Endometrium (tissue), 2 donors: ENCODE measurements at regions not wholly inside any gene's neighbourhood (a gene's known extent, or its start where the extent isn't known, plus 50 kb on each side); places are given as distances from the start of the nearest gene placed in this dataset.
"Not testable (repeated sequence)": the region's sequence is repeated elsewhere in the genome, so short reads cannot be mapped to it uniquely, and the experiment has no call there.

ENCODE experiments used
- FAIRE-seq: peaks from 2 replicates; lab custom pipeline; 2012; peaks lifted over from hg19 to GRCh38; lab: Jason Lieb, UNC
- donor health status: control.
- donor health status: control.

GRCh38 chr2:40043641-40044040 is 264.6 kb upstream of the THUMPD2 start:
- no peak for FAIRE-seq

- no peak for FAIRE-seq
These were observed 264.1 kb upstream of the THUMPD2 start for GRCh38 chr2:40043191-40043590.

- peak; percentile 55 for FAIRE-seq
These were observed 262.6 kb upstream of the THUMPD2 start for GRCh38 chr2:40041422-40042382.

DNA sequence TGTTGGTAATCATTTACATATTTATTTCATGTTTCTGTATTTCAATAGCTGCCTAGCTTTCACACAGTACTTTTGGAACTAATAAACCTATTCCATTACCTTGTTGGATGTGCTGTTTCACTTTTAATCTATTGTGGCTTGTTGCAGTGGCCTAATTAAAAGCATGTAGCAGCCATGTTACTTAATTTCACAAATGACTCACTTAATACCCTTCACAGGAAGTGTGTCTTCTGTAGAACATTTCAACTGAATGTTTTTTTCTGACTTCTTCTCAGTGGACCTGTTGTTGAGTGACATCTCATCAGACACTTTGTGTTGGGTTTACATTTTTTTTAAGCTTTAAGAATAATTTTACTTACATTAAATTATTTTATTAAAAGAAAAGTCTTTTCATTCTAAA is 260.5 kb upstream of the THUMPD2 start:
- no peak for FAIRE-seq

DNA sequence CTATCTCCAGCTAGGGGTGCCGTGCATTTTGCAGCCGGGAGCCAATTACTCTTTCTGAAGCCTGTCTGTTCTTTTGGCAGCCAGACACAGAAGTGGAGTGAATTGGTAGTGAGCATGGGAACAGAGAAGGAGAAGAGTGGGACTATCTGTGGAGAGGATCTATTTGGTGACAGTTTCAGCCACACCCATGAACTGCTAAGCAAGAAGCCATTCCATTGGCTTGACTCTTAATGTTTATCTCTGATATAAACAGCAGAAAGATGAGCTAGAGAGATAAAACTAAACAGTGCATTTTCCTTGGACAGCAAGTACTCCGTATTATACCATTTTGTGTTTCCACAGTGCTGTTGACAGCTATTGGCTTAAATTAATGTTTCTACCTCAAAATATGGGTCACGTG is 259.6 kb upstream of the THUMPD2 start:
- FAIRE-seq: no peak

- no peak for FAIRE-seq
These were observed 258.2 kb upstream of the THUMPD2 start for GRCh38 chr2:40037303-40037702.

DNA sequence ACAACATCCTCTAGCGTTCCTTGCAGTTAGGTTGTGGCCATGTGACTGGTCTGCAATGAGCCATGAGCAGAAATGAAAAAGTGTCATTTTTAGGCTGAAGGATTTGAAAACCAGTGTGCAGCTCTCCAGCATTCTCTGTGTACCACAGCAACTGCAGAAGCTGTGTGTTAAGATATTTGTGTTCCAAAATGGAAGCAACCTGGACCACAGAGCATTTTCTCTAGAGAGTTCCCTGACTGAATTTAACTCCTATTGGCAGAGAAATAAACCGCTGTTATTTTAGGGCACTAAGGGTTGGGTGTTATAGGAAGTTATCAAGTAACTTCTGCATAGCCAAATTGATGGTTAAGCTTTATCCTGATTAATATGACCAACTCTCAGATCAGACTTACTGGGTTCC is 257.2 kb upstream of the THUMPD2 start:
- no peak for FAIRE-seq

DNA sequence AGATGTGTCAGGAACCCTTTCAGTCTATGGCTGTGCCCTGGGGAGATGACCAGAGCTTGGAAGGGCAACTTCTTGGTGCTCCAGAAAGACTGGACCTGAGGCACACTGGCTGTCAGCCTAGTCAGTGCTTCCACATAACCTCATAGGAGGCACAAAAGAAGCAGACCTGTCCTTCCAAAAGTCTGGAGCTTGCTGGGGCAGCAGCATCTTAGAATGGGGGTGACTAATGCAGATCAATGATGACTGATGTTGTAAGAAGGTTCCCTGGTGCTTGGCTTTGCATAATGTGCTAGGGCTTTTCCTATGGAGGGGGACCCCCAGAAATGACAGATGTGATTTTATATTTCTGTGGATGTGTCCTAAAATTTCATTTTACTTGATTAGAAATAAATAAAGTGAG is 255.7 kb upstream of the THUMPD2 start:
- no peak for FAIRE-seq

- no peak for FAIRE-seq
These were observed 255.1 kb upstream of the THUMPD2 start for GRCh38 chr2:40034198-40034597.

- no peak for FAIRE-seq
These were observed 254.7 kb upstream of the THUMPD2 start for GRCh38 chr2:40033781-40034180.

GRCh38 chr2:40032650-40033319 is 253.7 kb upstream of the THUMPD2 start:
- FAIRE-seq: no peak

GRCh38 chr2:40030456-40030975 is 251.5 kb upstream of the THUMPD2 start:
- no peak for FAIRE-seq

GRCh38 chr2:40028792-40029488 is 249.9 kb upstream of the THUMPD2 start:
- no peak for FAIRE-seq

- no peak for FAIRE-seq
These were observed 248.9 kb upstream of the THUMPD2 start for GRCh38 chr2:40027968-40028367.

DNA sequence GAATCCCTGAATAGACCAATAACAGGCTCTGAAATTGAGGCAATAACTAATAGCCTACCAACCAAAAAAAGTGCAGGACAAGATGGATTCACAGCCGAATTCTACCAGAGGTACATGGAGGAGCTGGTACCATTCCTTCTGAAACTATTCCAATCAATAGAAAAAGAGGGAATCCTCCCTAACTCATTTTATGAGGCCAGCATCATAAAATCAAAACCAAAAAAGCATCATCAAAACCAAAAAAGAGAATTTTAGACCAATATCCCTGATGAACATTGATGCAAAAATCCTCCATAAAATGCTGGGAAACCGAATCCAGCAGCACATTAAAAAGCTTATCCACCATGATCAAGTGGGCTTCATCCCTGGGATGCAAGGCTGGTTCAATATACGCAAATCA is 246.2 kb upstream of the THUMPD2 start:
- not testable (repeated sequence) for FAIRE-seq

DNA sequence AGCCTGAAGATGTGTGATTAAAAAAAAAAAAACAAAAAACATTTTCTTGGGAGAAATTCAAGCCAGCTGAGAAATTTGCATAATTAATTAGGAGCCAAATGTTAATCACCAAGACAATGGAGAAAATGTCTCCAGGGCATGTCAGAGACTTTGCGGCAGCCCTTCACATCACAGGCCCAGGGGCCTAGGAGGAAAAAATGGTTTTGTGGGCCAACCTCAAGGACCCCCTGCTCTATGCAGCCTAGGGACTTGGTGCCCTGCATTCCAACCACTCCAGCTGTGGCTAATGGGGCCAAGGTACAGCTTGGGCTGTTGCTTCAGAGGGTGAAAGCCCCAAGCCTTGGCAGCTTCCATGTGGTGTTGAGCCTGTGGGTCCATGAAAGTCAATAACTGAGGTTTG is 241.9 kb upstream of the THUMPD2 start:
- no peak for FAIRE-seq

GRCh38 chr2:40016151-40016885 is 237.3 kb upstream of the THUMPD2 start:
- no peak for FAIRE-seq

DNA sequence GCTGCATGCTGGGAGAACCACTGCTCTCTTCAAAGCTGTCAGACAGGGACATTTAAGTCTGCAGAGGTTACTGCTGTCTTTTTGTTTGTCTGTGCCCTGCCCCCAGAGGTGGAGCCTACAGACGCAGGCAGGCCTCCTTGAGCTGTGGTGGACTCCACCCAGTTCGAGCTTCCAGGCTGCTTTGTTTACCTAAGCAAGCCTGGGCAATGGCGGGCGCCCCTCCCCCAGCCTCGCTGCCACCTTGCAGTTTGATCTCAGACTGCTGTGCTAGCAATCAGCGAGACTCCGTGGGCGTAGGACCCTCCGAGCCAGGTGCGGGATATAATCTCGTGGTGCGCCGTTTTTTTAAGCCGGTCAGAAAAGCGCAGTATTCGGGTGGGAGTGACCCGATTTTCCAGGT is 234.9 kb upstream of the THUMPD2 start:
- not testable (repeated sequence) for FAIRE-seq

DNA sequence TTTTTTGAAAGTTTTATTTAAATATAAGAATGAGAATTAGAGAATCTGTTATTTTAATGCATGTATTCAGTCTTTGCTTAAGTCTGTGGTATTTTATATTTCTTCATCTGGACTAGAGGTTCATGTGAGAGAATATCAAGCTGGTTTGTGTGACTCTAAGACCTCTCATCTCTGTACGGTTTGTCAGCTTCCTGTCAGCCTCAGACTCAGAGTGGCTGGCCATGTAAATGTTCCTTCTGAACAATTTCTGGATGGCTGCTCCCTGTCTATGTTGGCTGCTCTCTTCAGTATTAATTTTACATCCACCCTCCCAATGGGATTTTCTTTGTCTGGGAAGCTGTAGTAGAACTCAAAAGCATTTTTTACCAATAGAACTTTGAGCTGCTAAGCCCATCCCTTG is 225.3 kb upstream of the THUMPD2 start:
- FAIRE-seq: no peak

DNA sequence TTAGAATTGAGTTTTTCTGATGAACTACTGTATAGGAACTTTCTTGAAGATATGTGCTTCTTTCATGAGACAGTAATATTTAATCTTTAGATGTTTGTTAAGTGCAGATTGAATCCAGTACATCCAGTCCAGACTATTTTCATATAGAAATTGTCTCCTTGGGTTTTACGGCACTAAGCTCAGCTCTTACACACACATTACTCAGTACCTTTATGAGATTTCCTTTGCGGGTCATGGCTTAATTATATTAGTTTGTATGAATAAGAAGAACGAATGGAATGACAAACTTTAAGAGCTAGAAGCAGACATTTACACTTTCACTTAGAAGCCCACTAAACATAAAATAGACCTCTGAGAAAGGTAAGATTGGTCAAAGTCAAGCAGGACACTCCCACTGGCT is 223.3 kb upstream of the THUMPD2 start:
- FAIRE-seq: no peak

GRCh38 chr2:39999864-40000263 is 220.8 kb upstream of the THUMPD2 start:
- FAIRE-seq: no peak

GRCh38 chr2:39998617-39999016 is 219.6 kb upstream of the THUMPD2 start:
- FAIRE-seq: no peak
